SKM-1 (cell line): ENCODE measurements at regions not wholly inside any gene's neighbourhood (a gene's known extent, or its start where the extent isn't known, plus 50 kb on each side); places are given as distances from the start of the nearest gene placed in this dataset.

Experiments
- DNase-seq: peaks from one replicate; lab custom pipeline; 2025; ENCODE audit not compliant: unreplicated experiment; lab: John Stamatoyannopoulos, UW

- DNase-seq = no peak
These were observed 126.3 kb downstream of the MSX2 start for GRCh38 chr5:174850565-174851169.

- DNase-seq = no peak
These were observed 125.0 kb downstream of the MSX2 start for GRCh38 chr5:174849426-174849825.

GRCh38 chr5:174844971-174845370 is 120.6 kb downstream of the MSX2 start:
- no peak for DNase-seq

- no peak for DNase-seq
These were observed 119.2 kb downstream of the MSX2 start for GRCh38 chr5:174843263-174844250.

- no peak for DNase-seq
These were observed 116.1 kb downstream of the MSX2 start for GRCh38 chr5:174840435-174840834.

GRCh38 chr5:174839196-174839595 is 114.8 kb downstream of the MSX2 start:
- no peak for DNase-seq

- no peak for DNase-seq
These were observed 113.8 kb downstream of the MSX2 start for GRCh38 chr5:174837919-174838902.

GRCh38 chr5:174834081-174834480 is 109.7 kb downstream of the MSX2 start:
- DNase-seq = no peak

- DNase-seq = no peak
These were observed 108.4 kb downstream of the MSX2 start for GRCh38 chr5:174832811-174833210.

- DNase-seq = no peak
These were observed 107.6 kb downstream of the MSX2 start for GRCh38 chr5:174832025-174832424.

GRCh38 chr5:174831031-174831660 is 106.8 kb downstream of the MSX2 start:
- no peak for DNase-seq

GRCh38 chr5:174829511-174829864 is 105.1 kb downstream of the MSX2 start:
- no peak for DNase-seq

GRCh38 chr5:174828804-174829510 is 104.6 kb downstream of the MSX2 start:
- DNase-seq = no peak

- DNase-seq = no peak
These were observed 103.2 kb downstream of the MSX2 start for GRCh38 chr5:174827558-174827957.

- no peak for DNase-seq
These were observed 101.2 kb downstream of the MSX2 start for GRCh38 chr5:174825587-174825986.

- DNase-seq = no peak
These were observed 94.0 kb downstream of the MSX2 start for GRCh38 chr5:174818430-174818829.

- DNase-seq = no peak
These were observed 93.2 kb downstream of the MSX2 start for GRCh38 chr5:174817610-174818009.

GRCh38 chr5:174816858-174817257 is 92.5 kb downstream of the MSX2 start:
- no peak for DNase-seq

- DNase-seq = no peak
These were observed 87.1 kb downstream of the MSX2 start for GRCh38 chr5:174811438-174811837.

GRCh38 chr5:174810796-174811195 is 86.4 kb downstream of the MSX2 start:
- no peak for DNase-seq
